OCI-LY7 (cell line): ENCODE measurements at regions not wholly inside any gene's neighbourhood (a gene's known extent, or its start where the extent isn't known, plus 50 kb on each side); places are given as distances from the start of the nearest gene placed in this dataset.

Source experiments
- CTCF ChIP-seq: fragments of 200-600 bp; sonication (generic); conservative IDR thresholded peaks from 2 replicates; pipeline ENCODE4 v1.5.1; 2014; ENCODE audit warnings: mild to moderate bottlenecking, antibody characterized with exemption, low read length, moderate library complexity, mixed read lengths
- EZH2phosphoT487 ChIP-seq: fragments of 200-600 bp; sonication (generic); IDR thresholded peaks from 2 replicates; pipeline ENCODE4 v1.6.1; 2018; ENCODE audit warnings: low read depth, borderline replicate concordance, mild to moderate bottlenecking, mixed run types, antibody characterized with exemption, low read length, moderate library complexity, mixed read lengths

- TF ChIP-seq CTCF, result no peak
- TF ChIP-seq EZH2phosphoT487, result no peak
These were observed 1087.8 kb downstream of the C4orf33 start for GRCh38 chr4:130183766-130184165.
